HG03378 (cell line): ENCODE measurements at regions not wholly inside any gene's neighbourhood (a gene's known extent, or its start where the extent isn't known, plus 50 kb on each side); places are given as distances from the start of the nearest gene placed in this dataset.
"Not testable (repeated sequence)": the region's sequence is repeated elsewhere in the genome, so short reads cannot be mapped to it uniquely, and the experiment has no call there.

ENCODE experiments used
- ATAC-seq: cut with Tn5 transposase; IDR thresholded peaks from one replicate; pipeline ENCODE4 v1.9.1; 2021; ENCODE audit warnings: mild to moderate bottlenecking, moderate library complexity; ENCODE audit not compliant: unreplicated experiment

DNA sequence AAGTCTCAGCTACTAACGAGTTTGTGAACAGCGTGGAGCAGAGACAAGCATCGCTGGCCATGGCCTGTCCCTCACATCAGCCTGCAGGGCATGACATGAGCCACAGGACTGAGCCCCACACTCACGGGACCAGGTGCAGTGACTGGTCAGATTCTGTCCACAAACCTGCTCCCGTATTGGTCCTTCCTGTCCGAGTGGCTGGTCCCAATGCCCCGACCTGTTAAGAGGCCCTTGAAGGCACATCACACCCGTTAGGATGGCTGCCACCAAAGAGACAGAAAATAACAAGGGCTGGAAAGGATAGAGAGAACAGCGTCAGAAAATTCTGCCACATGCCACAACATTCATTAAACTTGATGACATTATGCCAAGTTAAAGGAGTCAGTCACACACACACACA lies 403.2 kb upstream of the MYT1L start:
- ATAC-seq: no peak

DNA sequence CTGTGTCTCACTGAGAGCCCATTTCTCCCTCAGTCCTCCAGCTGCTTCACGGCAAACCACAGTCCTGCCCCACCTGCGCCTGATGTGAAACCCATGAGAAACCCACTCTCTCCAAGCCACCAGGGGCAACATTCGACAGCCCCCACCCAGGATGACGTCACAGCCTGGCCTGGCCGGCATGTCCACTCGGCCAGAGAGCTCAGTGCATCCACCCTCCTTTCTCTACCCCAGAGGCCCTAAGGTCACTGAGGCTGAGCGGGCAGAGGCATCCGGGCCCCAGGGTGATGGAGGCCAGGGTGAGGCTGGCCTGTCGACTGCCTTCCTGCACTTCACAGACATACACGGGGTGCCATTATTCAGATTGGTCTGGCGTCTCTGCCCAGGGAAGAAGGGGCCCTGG lies 402.7 kb upstream of the MYT1L start:
- ATAC-seq: no peak

- no peak for ATAC-seq
These were observed 401.4 kb upstream of the MYT1L start for GRCh38 chr2:2732331-2733119.

DNA sequence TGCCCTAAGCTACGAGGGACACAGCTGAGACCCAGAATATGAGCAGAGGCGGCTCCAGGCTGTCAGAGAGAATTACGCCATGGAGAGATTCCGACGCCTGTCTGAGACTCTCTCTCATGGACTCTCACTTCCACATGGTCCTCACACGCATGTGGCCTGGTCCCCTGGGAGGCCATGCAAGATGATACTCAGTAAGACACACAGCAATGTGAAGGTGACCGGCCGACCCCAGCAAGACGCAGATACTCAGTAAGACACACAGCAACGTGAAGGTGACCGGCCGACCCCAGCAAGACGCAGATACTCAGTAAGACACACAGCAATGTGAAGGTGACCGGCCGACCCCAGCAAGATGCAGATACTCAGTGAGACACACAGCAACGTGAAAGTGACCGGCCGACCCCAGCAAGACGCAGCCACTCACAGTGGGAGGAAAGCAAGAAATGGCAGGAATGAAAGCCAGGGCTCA lies 400.8 kb upstream of the MYT1L start:
- no peak for ATAC-seq

DNA sequence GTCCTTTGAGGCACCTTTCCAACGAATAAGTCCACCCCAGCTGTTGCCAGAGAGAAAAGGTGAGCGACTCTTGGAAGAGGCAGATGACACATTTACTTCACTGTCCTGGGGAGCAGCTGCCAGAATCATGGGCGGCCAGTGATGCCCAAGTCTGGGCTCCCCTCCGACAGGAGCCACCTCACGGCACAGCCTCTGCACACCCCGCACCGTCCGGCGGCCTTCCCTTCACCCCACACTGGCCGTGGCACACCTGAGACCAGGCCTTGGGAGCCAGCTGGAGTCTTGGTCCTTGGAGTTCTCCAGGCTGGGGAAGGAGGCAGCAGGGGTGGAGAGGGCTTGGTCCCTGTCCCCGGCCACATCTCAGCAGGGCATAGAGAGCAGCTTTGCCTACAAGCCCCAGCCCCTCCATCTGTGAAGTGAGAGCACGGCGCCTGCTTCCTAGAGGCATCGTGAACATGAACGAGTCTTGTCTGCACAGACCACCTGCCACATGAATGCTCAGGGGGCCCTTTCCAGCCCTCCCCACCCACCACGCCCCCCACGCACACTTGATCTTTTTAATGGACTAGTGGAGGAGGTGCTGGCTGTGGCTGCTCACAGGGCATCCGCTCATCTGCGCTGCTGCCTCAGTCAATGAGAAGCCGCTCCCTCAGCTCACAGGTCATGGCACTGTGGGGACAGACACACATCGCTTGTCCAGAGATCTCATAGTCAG lies 400.2 kb upstream of the MYT1L start:
- ATAC-seq: no peak

DNA sequence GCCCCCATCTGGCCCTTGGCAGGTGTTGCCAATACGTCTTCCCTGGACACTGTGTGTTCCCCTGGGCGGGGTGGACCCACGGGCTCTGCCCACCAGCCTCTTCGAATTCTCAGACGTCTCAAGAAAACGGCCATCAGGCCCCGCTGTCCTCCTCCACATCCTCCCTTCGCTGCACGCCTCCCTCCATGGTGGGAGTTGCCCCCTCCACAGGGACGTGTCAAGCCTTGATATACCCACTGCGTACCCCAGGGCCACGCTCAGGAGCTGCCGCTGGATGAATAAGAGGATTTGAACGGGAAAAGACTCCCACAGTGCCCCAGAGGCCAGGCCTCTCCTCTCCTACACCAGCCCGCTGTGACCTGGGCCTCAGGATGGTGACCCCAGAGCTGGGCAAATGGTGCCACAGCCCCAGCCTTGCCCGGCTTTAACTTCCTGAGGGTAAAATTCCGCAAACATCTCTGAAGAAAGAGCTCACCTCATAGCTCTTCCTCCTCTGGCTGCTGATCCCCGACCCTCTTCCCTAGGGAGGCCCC lies 399.3 kb upstream of the MYT1L start:
- ATAC-seq: no peak

- ATAC-seq: no peak
These were observed 398.2 kb upstream of the MYT1L start for GRCh38 chr2:2729246-2729645.

DNA sequence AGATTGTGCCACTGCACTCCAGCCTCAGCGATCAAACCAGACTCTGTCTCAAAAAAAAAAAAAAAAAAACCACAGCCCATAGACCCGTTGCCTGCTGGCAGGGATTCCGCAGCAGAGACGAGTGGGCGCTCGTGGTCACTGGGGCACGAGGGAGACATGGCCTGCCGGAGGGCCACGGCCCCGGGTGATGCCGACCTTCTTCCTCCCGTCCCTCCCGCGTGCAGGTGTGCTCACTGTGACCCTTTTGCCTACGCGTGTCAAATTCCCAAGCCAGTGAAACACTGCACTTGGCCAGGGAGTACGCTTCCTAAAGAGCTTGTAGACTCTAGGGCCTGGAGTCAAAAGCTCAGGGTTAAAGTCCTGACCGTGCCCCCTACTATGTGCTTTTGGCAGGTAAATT lies 397.6 kb upstream of the MYT1L start:
- ATAC-seq: no peak

- ATAC-seq: no peak
These were observed 396.9 kb upstream of the MYT1L start for GRCh38 chr2:2727876-2728511.

GRCh38 chr2:2726163-2726562 lies 395.1 kb upstream of the MYT1L start:
- no peak for ATAC-seq

DNA sequence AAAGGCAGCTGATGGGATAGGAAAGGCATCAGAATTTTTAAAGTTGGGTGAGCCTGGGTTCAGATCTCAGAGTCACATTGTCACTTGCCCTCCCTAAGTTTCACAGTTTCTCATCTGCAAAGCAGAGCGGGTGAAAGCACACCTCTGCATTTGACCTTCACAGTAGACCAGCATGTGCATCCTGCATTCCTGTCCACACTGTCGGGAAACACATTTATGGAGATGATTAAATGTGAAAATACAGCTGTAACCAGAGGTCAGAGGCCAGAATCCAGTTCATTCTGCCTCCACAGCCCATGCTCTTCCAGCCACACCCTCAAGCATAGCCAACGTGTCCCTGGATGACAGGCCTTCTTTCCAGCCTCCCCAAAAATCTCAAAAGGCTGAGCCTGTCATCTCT lies 392.0 kb upstream of the MYT1L start:
- ATAC-seq: no peak

GRCh38 chr2:2721296-2721835 lies 390.3 kb upstream of the MYT1L start:
- no peak for ATAC-seq

- not testable (repeated sequence) for ATAC-seq
These were observed 389.7 kb upstream of the MYT1L start for GRCh38 chr2:2720806-2721205.

GRCh38 chr2:2720351-2720750 lies 389.3 kb upstream of the MYT1L start:
- ATAC-seq: no peak

- ATAC-seq: no peak
These were observed 388.7 kb upstream of the MYT1L start for GRCh38 chr2:2719781-2720180.

DNA sequence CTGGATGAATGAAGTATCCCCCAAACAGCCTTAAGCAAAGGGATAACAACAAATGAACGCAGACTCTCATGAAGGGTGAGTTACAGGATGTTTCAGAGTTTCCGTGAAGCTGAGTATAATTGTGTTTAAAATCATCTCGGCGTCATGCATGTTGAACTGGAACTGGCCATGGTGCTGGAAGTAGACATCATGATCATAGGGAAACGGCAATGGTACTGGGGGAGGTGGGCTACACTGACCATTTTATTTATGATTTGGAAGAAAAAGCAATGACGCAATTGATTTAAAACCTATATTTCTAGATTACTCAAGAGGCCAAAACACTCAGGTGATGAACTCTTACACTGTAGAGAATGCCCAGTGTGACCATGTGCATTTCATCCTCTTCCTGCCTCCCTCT lies 387.9 kb upstream of the MYT1L start:
- no peak for ATAC-seq

DNA sequence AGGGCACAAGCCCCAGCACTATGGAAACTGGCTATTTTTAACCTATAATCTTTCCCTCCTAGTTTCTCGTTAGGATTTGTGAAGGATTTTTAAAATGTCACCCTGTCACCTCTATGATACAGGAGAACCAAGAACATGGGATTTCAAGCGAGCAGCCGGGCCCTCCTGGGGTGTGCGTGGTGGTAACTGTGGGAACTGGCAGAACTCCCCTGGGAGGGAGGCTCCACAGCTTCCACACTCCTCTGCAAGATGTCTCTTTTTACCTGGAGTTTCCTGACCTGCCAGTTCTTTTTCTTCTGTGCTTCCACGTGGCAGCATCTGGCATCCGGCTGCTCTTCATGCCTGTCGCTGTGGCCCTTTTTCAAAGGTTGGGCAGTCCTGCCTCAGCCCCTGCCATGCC lies 386.3 kb upstream of the MYT1L start:
- no peak for ATAC-seq

- ATAC-seq: no peak
These were observed 385.7 kb upstream of the MYT1L start for GRCh38 chr2:2716771-2717170.

DNA sequence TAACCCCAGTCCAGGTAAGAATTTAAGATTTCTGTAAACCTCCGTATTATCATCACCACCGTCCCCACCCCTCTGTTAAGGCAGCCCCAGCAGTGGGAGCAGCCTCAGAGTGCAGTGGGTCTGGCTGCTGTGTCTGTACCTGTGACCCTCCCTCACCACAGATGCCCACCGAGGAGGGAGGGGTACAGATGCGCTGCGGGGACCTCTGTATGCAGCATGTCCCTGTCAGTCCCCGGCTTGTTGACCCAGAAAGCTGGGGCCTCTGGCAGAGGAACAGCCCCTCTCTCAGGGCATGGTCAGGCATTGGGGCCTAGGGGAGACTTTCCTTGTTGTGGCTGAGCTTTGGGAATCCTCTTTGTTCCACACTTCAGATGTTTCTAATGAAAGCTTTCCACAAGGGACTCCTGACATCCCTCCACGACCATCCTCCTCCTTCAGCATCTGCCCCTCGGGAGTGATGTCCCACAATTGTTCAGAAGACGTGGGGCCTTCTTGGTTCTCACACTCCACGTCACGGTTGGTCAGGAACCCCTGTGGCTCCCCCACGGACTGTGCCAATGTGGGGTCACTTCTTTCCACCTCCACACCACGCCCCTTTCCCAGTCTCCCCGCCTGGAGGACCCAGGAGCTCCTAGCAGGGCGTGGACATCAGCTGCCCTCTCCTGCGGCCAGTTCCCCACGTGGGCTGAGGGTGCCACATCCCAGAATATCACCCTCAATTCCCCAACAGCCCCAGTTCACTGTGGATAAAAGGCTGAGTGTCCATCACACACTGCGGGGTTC lies 384.2 kb upstream of the MYT1L start:
- ATAC-seq: no peak

GRCh38 chr2:2714408-2714807 lies 383.3 kb upstream of the MYT1L start:
- ATAC-seq: no peak

DNA sequence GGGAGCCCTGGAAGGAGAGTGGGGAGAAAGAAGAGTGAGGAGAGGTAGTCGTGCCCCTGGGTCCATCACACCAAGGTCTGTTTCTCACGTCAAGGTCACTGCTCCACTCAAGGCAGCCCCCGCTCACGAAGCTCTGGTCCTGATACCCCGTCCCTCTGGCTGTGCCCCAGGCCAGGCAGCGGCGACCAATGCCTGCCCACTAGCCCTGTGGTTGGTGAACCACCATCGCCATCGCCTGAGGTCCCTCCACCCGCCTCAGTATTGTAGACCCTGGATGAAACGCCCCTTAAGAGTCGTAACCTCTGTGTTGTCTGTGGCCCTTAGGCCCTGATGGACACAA lies 378.3 kb upstream of the MYT1L start:
- no peak for ATAC-seq
